PC-9 (cell line): ENCODE measurements at regions not wholly inside any gene's neighbourhood (a gene's known extent, or its start where the extent isn't known, plus 50 kb on each side); places are given as distances from the start of the nearest gene placed in this dataset.

ENCODE experiments used
- CTCF ChIP-seq: fragments of 200-600 bp; sonication (generic); conservative IDR thresholded peaks from 2 replicates; pipeline ENCODE4 v1.6.1; 2017; ENCODE audit warnings: mixed run types, antibody characterized with exemption, mild to moderate bottlenecking, moderate library complexity
- EZH2 ChIP-seq: fragments of 200-600 bp; sonication (generic); IDR thresholded peaks from 2 replicates; pipeline ENCODE4 v1.8.0; 2017; ENCODE audit warnings: antibody characterized with exemption, low read depth

- no peak for TF ChIP-seq CTCF
- TF ChIP-seq EZH2: no peak
Measured at GRCh38 chr15:27668471-27669220, 430.5 kb downstream of the OCA2 start.
